IgD-negative memory B cell (primary cell): ENCODE measurements at regions not wholly inside any gene's neighbourhood (a gene's known extent, or its start where the extent isn't known, plus 50 kb on each side); places are given as distances from the start of the nearest gene placed in this dataset.
"Not testable (repeated sequence)": the region's sequence is repeated elsewhere in the genome, so short reads cannot be mapped to it uniquely, and the experiment has no call there.

Source experiments
- H3K27ac Mint-ChIP-seq, 3 donors: one replicate each; pipeline ENCODE4 v1.8.0; 2020 to 2022; ENCODE audit warnings: mild to moderate bottlenecking in 3 of 3, mixed read lengths in 3 of 3, moderate library complexity in 1 of 3
- H3K27me3 Mint-ChIP-seq: one replicate; pipeline ENCODE4 v1.8.0; 2021; ENCODE audit warnings: mixed read lengths
- H3K36me3 Mint-ChIP-seq: one replicate; pipeline ENCODE4 v1.8.0; 2020; ENCODE audit warnings: mild to moderate bottlenecking, mixed read lengths
- H3K4me1 Mint-ChIP-seq, 3 donors: one replicate each; pipeline ENCODE4 v1.8.0; 2020 to 2022; ENCODE audit warnings: mixed read lengths in 3 of 3, mild to moderate bottlenecking in 1 of 3
- H3K4me3 Mint-ChIP-seq, 4 donors: one replicate each; pipeline ENCODE4 v1.8.0; 2020 to 2022; ENCODE audit warnings: mild to moderate bottlenecking in 4 of 4, mixed read lengths in 4 of 4, moderate library complexity in 3 of 4
- H3K9me3 Mint-ChIP-seq, 3 donors: one replicate each; pipeline ENCODE4 v1.8.0; 2020 to 2021; ENCODE audit warnings: mixed read lengths in 3 of 3, mild to moderate bottlenecking in 1 of 3

DNA sequence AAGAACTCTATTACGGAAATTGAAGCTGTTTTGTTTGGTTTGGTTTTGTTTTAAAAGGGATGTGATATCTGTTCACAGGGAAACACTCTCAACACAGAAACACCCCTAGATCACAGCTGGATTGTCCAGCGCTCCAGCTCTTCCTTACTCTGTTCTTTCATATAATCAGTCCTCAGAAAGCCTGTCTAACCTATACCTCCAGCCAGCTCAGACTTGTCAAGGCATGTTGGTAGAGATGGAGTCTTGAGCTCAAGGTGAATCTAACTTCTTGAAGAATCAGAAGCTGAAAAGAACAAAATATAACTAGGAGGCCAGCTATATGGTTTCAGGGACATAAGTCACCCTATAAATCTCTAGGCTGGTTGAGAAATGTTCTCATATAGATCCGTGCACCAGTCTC is 110.2 kb upstream of the EPHA3 start:
- no peaks in the 10 kb centered on the region for H3K36me3 Mint-ChIP-seq
- H3K4me1 Mint-ChIP-seq = peaks cover 0 to 2% (median 0%) of the 10 kb centered on the region in 3 donors
- no peak overlapping the region for H3K27ac Mint-ChIP-seq
- H3K4me3 Mint-ChIP-seq = no peak overlapping the region
- H3K27me3 Mint-ChIP-seq = no peaks in the 10 kb centered on the region
- no peaks in the 10 kb centered on the region for H3K9me3 Mint-ChIP-seq

DNA sequence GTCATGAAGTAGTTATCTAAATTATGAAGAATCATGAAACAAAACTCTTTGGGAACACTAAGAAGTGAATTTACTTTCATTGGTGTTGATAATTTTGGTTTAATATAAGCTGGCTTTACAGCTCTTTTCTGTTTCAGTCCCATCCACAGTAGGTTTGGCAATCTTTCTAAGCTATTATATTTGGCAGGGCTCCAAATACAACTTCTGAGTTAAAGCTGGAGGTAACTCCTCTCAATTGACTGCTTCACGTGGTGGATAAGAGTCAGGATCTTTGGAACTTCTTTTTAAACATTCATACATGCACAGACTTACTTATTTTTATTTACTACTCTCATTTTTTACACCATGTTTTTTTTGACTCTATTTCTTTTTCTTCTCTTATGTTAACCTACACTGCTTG is 106.5 kb upstream of the EPHA3 start:
- Mint-ChIP-seq H3K9me3 (peaks cover 0 to 5% (median 0%) of the 10 kb centered on the region in 3 donors), H3K36me3 (no peaks in the 10 kb centered on the region), H3K27ac (no peak overlapping the region), H3K4me3 (no peak overlapping the region), H3K4me1 (peaks cover 0 to 2% (median 0%) of the 10 kb centered on the region in 3 donors), H3K27me3 (no peaks in the 10 kb centered on the region)

DNA sequence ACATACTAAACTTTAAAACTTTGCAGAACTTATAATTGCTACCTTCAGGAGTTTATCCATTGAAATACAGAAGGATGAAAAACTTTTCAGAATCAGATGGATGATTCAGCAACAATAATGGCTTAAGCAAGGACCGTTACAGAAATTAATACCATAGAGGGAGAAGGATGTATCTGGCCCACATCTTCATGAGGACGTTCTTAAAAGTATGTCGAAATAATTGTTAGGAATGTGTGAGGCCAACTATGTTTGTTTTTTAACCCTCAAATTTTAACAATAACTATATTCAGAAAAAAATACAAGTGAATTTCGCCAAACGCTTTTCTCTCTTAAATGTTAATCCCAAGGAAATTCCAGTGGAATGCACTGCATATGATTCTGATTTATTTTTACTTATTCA is 105.2 kb upstream of the EPHA3 start:
- Mint-ChIP-seq H3K4me1 (peaks cover 0 to 1% (median 0%) of the 10 kb centered on the region in 3 donors), H3K9me3 (peaks cover 0 to 5% (median 0%) of the 10 kb centered on the region in 3 donors), H3K36me3 (no peaks in the 10 kb centered on the region), H3K27ac (no peak overlapping the region), H3K4me3 (no peak overlapping the region), H3K27me3 (no peaks in the 10 kb centered on the region)

- Mint-ChIP-seq H3K27ac (no peak overlapping the region), H3K36me3 (no peaks in the 10 kb centered on the region), H3K27me3 (no peaks in the 10 kb centered on the region), H3K4me1 (no peaks in the 10 kb centered on the region), H3K4me3 (no peak overlapping the region), H3K9me3 (peaks cover 0 to 5% (median 3%) of the 10 kb centered on the region in 3 donors)
Observed at GRCh38 chr3:89013536-89013935, 93.9 kb upstream of the EPHA3 start.

- Mint-ChIP-seq H3K4me3 (no peak overlapping the region), H3K27ac (no peak overlapping the region), H3K9me3 (peaks cover 1 to 8% (median 5%) of the 10 kb centered on the region in 3 donors), H3K4me1 (no peaks in the 10 kb centered on the region), H3K27me3 (no peaks in the 10 kb centered on the region), H3K36me3 (no peaks in the 10 kb centered on the region)
Observed at GRCh38 chr3:89017531-89017930, 89.9 kb upstream of the EPHA3 start.

GRCh38 chr3:89025185-89025584 is 82.2 kb upstream of the EPHA3 start:
- Mint-ChIP-seq H3K9me3 (no peaks in the 10 kb centered on the region), H3K27ac (no peak overlapping the region), H3K4me3 (no peak overlapping the region), H3K4me1 (no peaks in the 10 kb centered on the region), H3K27me3 (no peaks in the 10 kb centered on the region), H3K36me3 (no peaks in the 10 kb centered on the region)

GRCh38 chr3:89032346-89033013 is 74.9 kb upstream of the EPHA3 start:
- Mint-ChIP-seq H3K27ac (no peak overlapping the region), H3K4me1 (no peaks in the 10 kb centered on the region), H3K4me3 (no peak overlapping the region), H3K36me3 (no peaks in the 10 kb centered on the region), H3K9me3 (peaks cover 0 to 5% (median 0%) of the 10 kb centered on the region in 3 donors), H3K27me3 (no peaks in the 10 kb centered on the region)

DNA sequence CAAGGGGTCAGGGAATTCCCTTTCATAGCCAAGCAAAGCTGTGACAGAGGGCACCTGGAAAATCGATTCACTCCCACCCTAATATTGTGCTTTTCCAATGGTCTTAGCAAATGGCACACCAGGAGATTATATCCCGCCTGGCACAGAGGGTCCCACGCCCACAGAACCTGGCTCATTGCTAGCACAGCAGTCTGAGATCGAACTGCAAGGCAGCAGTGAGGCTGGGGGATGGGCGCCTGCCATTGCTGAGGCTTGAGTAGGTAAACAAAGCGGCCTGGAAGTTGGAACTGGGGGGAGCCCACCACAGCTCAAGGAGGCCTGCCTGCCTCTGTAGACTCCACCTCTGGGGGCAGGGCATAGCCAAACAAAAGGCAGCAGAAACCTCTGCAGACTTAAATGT is 72.7 kb upstream of the EPHA3 start:
- H3K4me1 Mint-ChIP-seq, H3K27me3 Mint-ChIP-seq, H3K36me3 Mint-ChIP-seq, H3K27ac Mint-ChIP-seq, H3K9me3 Mint-ChIP-seq, H3K4me3 Mint-ChIP-seq: not testable (repeated sequence)

DNA sequence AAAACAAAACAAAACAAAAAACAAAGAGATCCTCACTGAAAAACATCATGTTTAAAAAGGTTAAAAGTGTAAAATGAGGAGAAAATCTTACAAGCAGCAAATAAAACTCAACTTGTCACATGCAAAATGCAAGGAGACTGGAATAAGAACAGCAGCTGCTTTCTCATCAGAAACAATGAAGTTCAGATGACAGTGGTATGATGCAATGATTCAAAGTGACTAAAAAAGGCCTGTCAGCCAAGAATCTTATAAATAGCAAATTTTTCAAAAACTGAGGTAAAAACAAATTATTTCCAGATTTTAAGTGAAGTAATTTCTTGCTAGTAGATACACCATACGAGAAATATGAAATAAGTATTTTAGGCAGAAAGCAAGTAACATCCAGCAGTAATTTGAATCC is 68.6 kb upstream of the EPHA3 start:
- no peaks in the 10 kb centered on the region for H3K27me3 Mint-ChIP-seq
- H3K4me1 Mint-ChIP-seq = no peaks in the 10 kb centered on the region
- no peak overlapping the region for H3K4me3 Mint-ChIP-seq
- H3K36me3 Mint-ChIP-seq = no peaks in the 10 kb centered on the region
- H3K27ac Mint-ChIP-seq = no peak overlapping the region
- peaks cover 0 to 7% (median 0%) of the 10 kb centered on the region in 3 donors for H3K9me3 Mint-ChIP-seq

DNA sequence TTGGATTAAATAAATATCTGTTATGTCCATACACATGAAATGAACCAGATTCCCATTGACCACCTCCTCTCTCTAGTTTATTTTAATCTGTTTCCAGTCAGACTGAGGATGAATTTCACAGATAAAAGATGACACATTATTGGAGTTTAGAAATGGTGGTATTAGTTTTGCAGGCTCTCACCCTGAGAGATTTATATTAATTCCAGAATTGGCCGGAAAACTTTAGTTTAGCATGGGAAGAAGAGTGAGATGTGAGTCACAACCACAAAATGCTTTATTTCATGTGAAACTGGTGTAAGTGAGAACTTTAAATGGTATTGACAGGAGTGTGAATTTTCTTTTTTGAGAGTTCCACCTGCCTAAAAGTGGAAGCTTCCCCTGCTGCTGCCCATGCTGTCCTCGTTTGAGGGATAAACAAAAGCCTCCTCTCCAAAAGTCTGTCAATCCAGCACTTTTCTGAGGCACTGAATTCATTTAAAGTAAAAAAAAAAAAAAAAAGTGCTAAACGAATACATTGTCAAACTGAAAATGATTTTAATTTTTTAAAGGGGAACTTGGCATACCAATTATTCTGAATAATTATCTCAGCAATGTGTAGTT is 65.1 kb upstream of the EPHA3 start:
- Mint-ChIP-seq H3K27me3 (no peaks in the 10 kb centered on the region), H3K36me3 (no peaks in the 10 kb centered on the region), H3K4me1 (no peaks in the 10 kb centered on the region)

DNA sequence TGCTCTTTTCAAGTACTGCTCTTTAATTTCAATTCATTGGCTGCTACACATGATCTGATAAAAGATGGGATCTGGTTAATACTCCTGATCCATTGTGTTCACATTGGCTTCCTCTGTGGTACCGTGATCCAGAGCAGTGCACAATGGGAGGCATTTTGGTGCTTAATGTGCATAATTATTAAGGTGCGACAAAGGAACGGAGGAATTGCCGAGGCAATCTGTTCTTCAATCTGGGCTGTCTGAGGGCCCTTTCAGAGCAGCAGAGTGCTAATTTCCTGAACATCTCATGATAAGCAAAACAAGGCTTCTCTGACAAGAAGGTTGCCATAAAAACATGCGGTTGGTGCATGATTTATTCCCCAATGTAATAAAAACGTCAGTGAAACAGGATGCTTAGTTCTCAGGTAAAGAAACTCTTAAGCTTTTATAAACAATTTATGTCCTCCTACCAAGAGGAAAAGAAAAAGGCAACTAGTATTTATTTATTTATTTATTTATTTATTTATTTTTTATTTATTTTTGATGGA is 64.0 kb upstream of the EPHA3 start:
- Mint-ChIP-seq H3K27ac (no peak overlapping the region), H3K27me3 (no peaks in the 10 kb centered on the region), H3K4me1 (no peaks in the 10 kb centered on the region), H3K4me3 (no peak overlapping the region), H3K36me3 (no peaks in the 10 kb centered on the region), H3K9me3 (no peaks in the 10 kb centered on the region)

More for the DNA sequence above, 65.1 kb upstream of the EPHA3 start:
- Mint-ChIP-seq H3K9me3 (peaks cover 0 to 2% (median 0%) of the 10 kb centered on the region in 3 donors), H3K27ac (no peak overlapping the region), H3K4me3 (no peak overlapping the region)

GRCh38 chr3:89046661-89047060 is 60.8 kb upstream of the EPHA3 start:
- H3K9me3 Mint-ChIP-seq = peaks cover 0 to 8% (median 0%) of the 10 kb centered on the region in 3 donors
- no peak overlapping the region for H3K4me3 Mint-ChIP-seq

DNA sequence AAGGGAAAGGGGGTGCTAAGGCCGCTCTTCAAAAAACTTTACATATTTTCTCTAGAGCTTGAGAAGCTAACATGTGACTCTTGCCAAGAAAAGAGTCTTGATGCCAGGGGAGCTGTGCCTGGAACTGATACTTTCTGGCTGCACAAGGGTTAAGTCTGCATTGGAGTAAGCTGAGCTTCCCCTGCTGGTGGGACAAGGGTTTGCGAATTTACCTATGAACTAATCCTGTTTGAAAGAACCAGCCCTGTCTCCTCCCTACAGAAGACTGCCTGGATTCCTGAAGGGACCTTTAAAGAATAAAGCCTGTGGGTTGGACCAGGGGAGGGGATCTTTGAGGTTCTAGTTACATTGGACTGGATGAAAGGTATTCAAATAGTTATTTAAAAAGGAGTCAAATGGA is 58.3 kb upstream of the EPHA3 start:
- Mint-ChIP-seq H3K27ac (no peak overlapping the region), H3K4me3 (no peak overlapping the region), H3K9me3 (peaks cover 0 to 8% (median 0%) of the 10 kb centered on the region in 3 donors), H3K36me3 (no peaks in the 10 kb centered on the region), H3K4me1 (no peaks in the 10 kb centered on the region), H3K27me3 (no peaks in the 10 kb centered on the region)

More at GRCh38 chr3:89046661-89047060, 60.8 kb upstream of the EPHA3 start:
- no peaks in the 10 kb centered on the region for H3K4me1 Mint-ChIP-seq
- no peak overlapping the region for H3K27ac Mint-ChIP-seq
- no peaks in the 10 kb centered on the region for H3K36me3 Mint-ChIP-seq
- H3K27me3 Mint-ChIP-seq = no peaks in the 10 kb centered on the region

GRCh38 chr3:89052386-89052785 is 55.0 kb upstream of the EPHA3 start:
- H3K9me3 Mint-ChIP-seq = peaks cover 0 to 8% (median 0%) of the 10 kb centered on the region in 3 donors
- H3K4me1 Mint-ChIP-seq = no peaks in the 10 kb centered on the region
- H3K4me3 Mint-ChIP-seq = no peak overlapping the region
- no peak overlapping the region for H3K27ac Mint-ChIP-seq
- no peaks in the 10 kb centered on the region for H3K27me3 Mint-ChIP-seq
- H3K36me3 Mint-ChIP-seq = no peaks in the 10 kb centered on the region

DNA sequence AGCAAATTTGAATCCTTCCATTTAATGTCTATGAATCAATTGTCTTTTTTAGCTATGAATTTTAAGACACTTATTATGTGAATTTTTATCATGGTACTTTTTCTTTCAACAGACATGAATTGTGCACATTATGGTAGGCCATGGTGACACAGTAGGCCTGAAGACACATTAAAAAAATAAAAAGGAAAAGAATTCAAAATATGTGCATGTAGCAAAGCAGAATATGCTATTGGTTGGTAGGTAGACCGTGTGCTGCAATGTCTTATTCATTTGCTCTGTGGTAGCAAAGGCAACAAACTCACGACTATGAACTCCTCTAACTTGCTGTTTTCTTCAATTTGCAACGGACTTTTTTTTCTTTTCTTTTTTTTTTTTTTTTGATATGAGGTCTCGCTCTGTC is 50.0 kb upstream of the EPHA3 start:
- Mint-ChIP-seq H3K9me3 (peaks cover 0 to 1% (median 0%) of the 10 kb centered on the region in 3 donors), H3K27ac (no peak overlapping the region), H3K4me3 (no peak overlapping the region), H3K4me1 (no peaks in the 10 kb centered on the region), H3K27me3 (no peaks in the 10 kb centered on the region), H3K36me3 (no peaks in the 10 kb centered on the region)
